Mesenteric fat pad (tissue), 1 donor: ENCODE measurements at regions not wholly inside any gene's neighbourhood (a gene's known extent, or its start where the extent isn't known, plus 50 kb on each side); places are given as distances from the start of the nearest gene placed in this dataset.
"Not testable (repeated sequence)": the region's sequence is repeated elsewhere in the genome, so short reads cannot be mapped to it uniquely, and the experiment has no call there.

ENCODE experiments used
- DNase-seq: peaks from one replicate; pipeline ENCODE4 v3.0.0-alpha.2; 2020; ENCODE audit warnings: low spot score
- donor health status: DM: yes; HTN: yes; CAD: no.

DNA sequence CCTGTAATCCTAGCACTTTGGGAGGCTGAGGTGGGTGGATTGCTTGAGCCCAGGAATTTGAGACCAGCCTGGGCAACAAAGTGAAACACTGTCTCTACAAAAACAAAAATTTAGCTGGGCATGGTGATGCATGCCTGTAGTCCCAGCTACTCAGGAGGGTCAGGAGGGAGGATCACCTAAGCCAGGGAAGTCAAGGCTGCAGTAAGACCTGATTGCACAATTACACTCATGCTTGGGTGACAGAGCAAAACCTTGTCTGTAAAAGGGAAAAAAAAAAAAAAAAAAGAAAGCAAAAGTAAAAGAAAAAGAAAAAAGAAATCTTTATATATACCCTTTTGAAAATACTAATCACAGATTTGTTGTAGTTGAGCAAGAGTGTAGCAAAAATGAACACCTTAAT lies 801.0 kb upstream of the IGFBP7 start:
- no peak for DNase-seq

DNA sequence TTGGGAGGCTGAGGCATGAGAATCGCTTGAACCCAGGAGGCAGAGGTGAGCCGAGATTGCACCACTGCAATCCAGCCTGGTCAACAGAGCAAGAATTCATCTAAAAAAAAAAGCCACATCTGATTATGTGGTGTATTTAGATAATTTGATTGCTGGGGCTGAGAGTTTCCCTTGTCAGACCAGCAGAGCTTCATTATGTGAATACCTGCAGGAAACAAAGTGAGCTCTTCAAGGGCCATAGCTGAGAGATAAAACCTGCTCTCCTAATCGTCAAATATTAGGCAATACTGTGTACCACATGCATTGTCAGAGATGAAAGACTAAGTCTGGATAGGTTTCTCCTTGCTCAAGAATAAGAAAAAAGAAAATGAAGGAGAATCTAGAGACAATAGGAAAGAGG lies 800.0 kb upstream of the IGFBP7 start:
- DNase-seq: no peak

DNA sequence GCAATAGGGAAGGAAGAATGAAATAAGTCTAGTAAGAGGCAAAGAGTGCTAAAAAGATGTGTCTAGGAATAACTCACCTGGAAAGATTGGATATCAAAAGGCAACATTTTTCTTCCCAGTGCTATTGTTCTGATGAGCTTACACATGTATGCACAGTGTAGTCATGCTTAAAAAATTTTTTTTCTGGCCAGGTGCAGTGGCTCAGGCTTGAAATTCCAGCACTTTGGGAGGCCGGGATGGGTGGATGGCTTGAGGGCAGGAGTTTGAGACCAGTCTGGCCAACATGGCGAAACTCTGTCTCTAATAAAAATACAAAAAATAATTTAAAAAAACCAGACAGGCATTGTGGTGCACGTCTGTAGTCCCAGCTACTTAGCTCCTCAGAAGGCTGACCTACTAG lies 795.8 kb upstream of the IGFBP7 start:
- DNase-seq: no peak

DNA sequence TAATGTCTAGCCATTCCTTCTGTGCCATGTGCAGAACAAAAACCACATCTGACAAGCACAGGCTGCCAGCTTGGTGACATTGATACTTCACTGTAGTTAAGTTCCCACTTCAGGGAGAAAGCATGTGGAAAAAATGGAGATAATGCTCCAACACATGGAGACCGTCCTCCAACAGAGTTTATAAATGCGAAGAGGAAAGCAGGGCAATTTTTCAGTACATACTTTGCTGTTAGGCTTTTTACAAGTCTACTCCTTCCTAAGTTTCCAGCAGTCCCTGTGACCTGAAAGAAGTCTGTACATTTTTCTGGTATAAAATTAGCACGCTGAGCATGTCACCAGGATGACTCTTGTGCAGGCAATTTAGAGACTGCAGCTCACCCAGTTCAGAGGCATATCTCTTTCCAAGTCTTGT lies 766.9 kb upstream of the IGFBP7 start:
- DNase-seq: no peak

DNA sequence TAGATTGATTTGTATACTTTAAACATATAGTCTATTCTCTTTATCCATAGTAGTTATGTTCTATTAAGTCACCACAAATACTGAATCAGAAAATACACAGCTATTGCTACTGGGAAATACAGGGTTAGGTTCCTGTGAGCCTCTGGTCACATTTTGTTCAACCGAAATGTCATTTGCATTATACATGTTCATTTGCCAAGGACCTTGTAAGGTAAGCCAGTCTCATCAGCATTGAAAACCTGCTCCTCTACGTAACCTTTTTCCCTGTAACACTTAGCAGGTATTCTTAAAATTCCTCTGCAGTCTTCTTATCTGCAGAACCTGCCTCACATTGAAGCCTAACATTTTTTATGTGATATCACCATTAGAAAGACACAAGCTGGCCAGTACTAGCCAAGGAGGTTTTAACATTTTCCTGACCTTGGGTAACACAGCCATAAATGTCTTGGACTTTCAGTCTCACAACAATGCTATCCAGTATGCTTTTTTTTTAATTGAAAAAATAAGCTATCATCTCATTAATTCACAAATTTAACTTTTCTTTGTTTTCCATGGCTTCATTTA lies 765.7 kb upstream of the IGFBP7 start:
- DNase-seq: no peak

DNA sequence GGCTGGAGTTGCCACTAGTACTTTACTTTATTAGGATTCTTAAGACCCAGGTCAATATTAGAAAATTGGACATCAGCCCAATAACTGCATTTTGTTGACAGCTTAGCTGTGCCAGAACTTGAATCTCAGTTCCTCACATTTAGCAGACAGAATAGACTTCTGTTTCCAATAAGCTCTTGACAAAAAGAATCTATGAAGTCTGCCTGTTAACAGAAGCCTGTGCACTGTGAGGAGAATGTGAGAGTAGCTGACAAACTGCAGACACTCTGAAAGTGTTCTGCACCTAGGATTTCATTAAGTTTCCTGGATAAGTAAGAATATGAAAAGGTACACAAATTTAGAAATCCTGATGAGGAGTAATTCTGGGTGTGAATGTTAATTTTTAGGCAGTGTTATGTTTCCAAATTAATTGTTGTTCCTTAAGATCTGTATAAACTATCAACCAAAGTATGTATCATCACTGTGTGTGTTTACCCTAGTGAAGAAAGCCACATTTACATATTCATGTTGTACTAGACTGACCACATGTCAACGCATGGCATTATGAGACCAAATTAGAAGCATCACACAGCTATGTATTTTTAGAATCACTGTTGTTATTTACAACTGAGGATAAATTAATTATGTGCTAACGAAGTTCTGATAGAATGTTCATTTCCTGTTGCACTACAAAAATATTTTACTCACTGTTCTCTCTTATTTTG lies 756.4 kb upstream of the IGFBP7 start:
- no peak for DNase-seq

DNA sequence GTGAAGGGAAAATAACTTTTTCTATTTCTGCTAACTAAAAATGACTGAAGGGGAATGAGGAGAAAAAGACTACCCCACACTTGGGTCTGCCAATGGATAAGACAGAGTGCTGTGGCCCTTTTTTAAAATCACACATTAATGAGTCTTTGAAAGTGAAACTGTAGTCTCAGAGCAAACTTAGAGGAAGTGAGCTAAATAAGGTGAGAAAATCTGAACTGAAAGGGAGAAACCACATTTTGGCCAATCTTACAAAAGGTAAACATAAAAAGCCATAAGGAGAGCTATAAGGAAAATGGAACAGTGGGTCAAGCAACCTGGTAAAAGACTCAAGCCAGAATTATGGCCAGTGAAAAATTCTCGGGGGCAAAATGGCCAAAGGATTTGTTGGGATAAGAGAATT lies 755.1 kb upstream of the IGFBP7 start:
- DNase-seq: no peak

DNA sequence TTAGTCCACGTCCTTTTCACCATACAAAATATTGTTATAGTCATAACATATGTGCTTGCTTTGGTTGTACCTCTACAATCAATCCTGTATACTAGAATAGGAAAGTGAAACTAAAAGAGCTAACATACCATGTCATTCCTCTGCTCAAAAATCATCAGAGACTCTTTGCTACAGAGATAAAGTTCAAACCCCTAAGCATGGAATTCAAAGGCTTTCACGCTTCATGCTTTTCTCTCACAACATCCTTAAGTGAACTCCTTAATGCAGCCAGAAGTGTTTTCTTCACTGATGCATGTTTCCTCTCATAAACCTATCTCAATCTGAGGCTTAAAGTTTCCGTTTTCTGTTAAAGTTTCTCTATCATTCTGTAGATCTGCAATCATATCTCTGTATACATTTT lies 744.6 kb upstream of the IGFBP7 start:
- no peak for DNase-seq

DNA sequence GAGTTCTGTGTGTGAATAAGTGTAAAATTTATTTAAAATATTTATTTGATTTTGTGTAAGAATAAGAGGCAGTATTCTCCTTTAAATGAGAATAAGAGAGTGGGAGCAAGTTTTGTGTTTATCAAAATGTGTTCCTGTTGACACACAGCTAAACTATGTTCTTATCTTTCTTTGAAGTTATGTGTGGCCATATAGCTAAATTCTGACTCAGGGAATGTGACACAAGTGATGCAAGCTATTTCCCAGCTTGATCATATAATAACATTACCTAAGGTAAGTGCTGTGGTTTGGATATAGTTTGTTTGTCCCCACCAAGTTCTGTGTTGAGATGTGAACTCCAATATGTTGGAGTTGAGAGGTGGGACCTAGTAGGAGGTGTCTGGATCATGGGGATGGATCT lies 740.0 kb upstream of the IGFBP7 start:
- no peak for DNase-seq

DNA sequence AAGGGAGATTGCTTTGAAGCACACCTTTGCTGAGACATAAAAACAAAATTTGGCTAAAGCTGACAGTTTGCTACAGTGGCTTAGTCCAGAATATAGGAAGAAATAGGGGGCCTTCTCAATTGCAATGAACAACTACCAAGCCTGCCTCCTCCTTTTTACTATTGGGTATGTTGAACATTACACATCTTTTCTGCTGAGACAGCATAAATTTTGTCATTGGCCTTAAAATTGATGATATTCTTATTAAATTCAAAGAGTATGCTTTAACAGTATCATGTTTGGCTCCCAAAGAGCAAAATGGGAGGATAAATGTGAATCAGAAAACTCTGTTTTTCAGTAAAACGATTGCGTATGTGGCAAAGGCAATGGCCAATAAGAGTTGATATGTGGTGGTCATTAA lies 721.9 kb upstream of the IGFBP7 start:
- no peak for DNase-seq

DNA sequence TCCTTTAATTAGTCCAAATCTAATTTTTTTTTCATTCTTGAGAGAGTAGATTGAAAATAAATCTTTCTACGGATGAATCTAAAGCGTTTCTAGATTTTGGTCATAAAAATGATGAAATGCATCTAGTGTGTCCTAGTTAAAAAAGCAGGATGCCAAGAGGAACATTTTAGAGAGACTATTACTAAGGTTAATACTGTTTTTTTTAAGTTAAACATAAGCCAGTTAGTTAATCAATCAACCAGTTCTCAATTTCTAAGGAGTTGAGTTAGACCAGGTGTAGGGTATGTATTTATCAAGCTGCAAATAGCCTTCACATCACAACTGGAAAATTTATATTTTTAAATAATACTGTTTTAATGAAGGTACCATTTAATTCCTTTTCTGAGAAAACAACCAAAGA lies 679.5 kb upstream of the IGFBP7 start:
- DNase-seq: no peak

DNA sequence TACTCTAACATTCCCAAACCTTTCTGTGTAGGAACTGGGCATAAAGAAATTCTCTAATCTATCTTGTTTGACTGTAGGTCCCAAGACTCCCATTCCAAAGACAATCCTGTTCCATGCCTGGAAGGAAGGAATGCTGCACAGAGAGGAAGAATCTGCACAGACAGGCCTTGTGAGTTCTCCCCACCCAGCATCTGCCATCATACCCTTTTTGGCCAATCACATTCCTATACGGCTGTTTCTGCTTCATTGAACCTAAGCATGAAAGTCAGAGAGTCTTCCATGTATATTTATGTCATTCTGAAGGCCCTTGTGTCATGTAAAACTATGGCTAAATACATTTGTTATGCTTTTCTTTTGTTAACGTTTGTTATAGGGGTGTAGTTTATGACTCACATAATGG lies 667.7 kb upstream of the IGFBP7 start:
- no peak for DNase-seq

DNA sequence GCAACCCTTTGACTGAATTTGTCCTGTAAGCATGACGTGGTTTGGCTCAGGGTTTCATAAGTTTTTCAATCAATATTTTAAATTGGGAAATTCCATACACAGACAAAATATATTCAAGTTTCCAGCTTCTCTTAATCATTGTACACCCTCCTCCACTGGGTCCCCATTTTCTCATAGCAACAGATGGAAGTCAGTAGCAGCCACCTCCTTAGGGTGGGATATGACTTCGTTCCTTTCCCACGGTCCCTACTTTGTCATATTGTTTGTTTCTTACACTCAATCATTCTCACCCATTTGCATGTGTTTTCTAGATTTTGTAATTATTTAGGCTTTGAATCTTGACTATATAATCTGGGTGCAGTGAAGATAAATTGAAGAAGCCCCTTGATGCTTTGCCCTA lies 664.5 kb upstream of the IGFBP7 start:
- no peak for DNase-seq

DNA sequence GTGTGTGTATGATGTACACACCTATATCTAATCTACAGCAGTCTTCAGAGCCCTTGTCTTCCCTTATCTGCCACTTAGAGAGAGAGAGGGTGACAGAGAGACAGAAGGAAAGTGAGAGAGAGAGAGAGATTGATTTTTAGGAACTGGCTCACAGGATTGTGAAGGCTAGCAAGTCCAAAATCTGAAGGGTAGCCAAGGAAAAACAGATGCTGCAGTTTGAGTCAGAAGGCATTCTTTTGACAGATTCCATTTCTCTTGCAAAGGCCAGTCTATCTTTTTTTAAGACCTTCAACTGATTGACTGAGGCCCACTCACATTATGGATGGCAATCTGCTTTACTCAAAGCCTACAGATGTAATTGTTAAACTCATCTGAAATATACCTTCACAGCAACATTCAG lies 664.0 kb upstream of the IGFBP7 start:
- DNase-seq: no peak

DNA sequence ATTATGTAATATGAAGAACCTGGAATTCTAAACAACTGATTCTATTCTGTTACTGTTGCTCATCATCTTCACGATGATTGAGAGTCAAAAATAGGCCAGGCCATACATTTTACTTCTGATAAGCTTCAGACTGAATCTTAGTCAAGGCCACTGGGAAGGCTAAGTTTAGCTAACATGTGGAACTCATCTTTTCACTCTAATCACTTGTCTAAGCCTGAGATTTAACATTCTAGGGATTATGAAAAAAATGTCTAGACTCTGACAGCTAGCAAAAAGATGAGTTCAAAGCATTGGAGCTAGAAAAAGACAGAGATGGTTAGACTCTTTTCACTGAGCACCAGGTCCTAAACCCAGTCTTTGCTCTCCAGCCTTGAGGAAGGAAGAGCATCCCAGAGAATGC lies 656.2 kb upstream of the IGFBP7 start:
- no peak for DNase-seq

DNA sequence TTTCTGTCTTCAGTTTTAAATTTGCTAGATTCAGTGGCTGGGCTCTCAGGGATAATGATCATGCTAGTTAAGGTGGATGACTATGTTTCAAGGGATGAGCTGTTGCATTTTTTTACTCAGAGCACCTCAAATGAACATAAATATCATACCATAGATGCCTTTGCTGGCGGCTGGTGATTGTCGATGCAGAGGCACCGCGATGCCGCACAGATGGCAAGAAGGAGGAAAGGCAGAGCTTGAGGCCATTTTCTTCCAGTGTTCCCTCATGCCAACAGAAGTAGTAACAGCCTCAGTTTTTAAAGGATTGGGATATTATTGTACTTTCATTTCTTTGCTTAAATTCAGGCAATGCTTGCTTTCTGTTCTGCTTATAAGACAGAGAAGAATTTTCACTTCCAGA lies 654.7 kb upstream of the IGFBP7 start:
- no peak for DNase-seq

DNA sequence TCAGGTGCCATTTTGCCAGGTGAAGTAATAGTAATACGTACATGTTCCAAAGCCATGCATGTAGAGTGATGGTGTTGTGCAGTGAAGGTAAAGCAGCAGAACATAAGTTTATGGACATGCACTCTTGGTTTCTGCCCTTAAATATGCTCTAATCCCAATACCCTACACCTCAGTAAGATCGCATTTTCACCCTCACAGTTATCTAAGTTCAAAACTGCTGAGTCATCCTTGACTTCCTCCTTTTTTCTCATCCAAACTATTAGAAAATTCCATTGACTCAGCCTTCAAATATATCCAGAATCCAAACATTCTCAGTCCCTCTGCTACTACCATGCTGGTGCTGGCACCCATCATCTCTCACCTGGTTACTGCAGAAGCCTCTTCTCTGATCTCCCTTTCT lies 652.9 kb upstream of the IGFBP7 start:
- DNase-seq: no peak

DNA sequence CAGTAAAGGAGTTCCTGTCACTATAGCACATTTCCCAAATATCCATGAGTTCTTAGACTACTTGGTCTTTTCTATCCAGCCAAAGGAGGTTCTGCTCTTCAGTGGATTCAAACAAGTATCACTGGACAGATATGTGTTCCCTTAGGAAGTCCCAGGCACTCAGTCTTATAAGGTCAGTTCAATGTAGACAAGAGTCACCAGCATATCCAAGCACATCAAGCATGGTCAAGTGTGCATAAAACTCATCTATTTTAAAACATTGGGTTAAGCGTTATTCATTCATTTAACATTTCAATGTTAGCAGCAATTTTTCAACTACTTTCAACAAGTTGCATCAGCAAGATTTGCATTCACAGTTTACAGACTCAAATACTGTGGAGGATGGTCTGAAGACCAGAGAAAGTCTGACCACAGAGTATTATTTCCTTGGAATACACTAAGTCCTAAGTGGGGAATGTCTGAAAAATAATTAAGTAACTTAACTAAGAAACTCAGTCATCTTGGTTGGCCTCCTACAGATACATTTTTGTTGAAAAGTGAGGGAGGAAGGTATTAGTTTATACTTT lies 630.5 kb upstream of the IGFBP7 start:
- DNase-seq: no peak

DNA sequence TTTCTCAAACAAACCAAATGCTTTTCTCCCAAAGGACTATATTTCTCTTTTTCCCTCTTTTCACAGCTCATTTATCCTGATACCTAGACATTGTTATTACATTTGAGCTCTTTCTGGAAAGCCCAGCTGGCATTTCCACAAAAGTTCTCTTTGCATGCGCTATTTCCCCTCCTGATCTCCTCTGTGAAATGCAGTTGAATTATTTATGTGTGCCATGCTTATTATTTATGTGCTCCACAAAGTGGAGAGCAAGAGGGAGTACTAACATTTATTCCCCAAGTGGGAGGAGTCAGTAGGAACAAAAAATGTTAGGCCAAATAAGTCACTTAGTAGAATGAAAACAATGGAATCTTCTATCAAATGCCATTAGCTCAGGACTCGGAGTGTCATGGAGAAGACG lies 626.6 kb upstream of the IGFBP7 start:
- DNase-seq: no peak

DNA sequence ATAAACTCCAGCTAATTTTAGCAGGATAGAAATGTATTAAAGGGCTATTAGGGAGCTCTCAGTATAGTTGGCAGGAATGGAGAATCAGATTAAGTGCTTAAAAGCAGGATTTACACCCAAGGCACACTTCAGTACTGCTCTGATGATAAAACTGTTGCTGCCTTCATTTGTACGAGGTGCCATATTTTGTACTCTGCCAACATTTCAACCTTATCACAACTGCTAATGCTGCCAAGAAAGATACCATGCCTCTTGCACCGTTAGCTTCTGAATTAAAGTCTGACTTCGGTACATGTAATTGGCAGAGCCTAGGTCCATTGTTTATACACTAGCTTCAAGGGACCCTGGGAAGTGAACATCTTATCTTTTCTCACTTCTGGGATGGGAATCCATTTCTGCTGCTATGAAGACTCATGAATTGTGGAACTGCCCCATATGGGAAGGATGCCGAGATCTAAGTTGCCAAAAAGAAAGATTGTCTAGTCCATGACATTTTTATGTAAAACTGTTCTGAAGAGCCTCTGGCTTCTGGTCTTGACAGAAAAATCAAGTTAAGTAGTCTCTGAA lies 624.0 kb upstream of the IGFBP7 start:
- no peak for DNase-seq

DNA sequence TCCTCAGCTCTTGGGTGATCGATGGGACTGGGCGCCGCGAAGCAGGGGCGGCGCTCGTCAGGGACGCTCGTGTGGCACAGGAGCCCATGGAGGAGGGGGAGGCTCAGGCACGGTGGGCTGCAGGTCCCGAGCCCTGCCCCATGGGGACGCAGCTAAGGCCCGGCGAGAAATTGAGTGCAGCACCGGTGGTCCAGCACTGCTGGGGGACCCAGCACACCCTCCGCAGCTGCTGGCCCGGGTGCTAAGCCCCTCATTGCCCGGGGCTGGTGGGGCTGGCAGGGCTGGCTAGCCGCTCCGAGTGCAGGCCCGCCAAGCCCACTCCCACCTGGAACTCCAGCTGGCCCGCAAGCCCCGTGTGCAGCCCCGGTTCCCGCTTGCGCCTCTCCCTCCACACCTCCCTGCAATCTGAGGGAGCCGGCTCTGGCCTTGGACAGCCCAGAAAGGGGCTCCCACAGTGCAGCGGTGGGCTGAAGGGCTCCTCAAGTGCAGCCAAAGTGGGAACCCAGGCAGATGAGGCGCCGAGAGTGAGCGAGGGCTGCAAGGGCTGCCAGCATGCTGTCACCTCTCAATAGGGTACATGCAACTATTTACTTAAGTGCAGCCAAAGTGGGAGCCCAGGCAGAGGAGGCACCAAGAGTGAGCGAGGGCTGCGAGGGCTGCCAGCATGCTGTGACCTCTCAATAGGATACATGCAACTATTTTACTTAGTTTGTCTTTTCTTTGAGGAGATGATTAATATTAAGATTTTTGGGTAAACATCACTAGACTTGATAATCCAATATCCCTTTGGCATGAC lies 619.8 kb upstream of the IGFBP7 start:
- DNase-seq: not testable (repeated sequence)

DNA sequence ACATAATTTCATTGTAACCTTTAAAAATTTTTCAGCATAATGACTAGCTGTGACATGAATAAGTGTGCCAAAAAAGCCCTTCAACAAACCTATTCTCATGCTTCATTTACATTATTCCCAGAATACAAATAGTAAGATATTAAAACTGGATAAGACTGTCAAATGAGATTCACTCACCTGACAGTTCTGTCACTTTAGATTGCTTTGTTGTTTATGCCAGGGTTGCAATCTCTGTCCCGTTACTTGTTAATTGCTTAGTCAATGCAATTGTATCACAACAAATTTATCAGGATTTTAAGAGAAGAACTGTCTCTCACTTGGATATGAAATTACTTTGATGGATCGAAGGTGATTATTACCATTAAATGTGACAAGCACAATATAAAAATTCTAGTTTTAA lies 616.0 kb upstream of the IGFBP7 start:
- DNase-seq: no peak
